ENCODE measurements at regions not wholly inside any gene's neighbourhood (a gene's known extent, or its start where the extent isn't known, plus 50 kb on each side); places are given as distances from the start of the nearest gene placed in this dataset.
"Not testable (repeated sequence)": the region's sequence is repeated elsewhere in the genome, so short reads cannot be mapped to it uniquely, and the experiment has no call there.

DNA sequence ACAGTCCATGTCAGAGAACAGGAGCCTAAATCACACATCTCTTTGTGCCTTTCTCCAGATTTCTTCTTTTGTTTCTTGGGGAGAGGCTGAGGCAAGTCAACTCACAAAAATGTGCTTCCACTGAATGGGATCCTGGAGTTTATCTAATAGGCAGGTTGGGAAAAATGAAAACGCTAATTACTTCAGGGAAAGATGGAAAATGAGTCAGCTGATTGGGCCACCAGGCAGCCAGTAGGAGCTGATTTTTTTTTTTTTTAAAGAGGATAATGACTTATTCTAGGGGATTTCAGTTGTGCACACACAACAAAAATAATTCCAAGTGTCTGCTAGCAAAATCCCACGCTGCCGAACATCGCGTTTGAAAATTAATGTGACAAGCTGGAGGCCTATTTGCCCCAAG is 412.8 kb upstream of the ZMIZ1 start:
- no peak for DNase-seq (ENCODE audit: low read depth in 2 of 2, low spot score in 1 of 2)

- no peak for DNase-seq (ENCODE audit: low read depth in 2 of 2, low spot score in 1 of 2)
Measured at GRCh38 chr10:78656417-78657162, 412.2 kb upstream of the ZMIZ1 start.

DNA sequence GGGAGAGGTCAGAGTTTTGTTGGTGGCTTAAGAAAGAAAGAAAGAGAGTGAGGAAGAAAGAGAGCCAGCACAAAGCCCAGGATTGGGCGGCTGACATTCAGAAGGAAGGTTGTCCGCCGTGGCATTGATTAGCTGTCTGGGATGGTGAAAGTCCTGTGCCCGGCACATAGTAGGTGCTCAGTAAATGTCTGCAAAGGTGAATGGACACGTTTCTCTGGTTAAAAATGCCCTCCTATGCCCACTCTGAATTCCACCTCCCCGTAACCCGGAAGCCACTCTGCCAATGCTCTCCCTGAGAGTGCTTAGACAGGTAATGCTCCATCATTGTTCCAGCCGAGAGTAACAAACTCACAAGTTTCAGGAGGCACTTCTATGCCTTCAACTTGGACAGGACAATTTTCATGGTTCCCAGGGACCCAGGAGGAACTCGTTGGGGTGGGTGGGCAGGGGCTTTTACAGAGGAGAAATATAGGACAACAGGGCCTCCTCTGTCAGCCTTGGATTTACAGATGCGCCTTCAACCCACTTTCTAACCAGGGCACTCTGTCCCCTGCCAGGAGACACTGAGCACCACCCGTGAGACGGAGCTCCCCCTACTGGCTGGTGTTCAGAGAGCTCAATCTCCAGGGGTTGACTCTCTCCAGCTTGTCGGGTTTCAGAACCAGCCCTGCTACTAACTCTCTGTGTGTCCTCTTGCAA is 411.5 kb upstream of the ZMIZ1 start:
- peak; percentile 20 to 21 for DNase-seq (ENCODE audit: low read depth in 2 of 2, low spot score in 1 of 2)

GRCh38 chr10:78657862-78658165 is 411.0 kb upstream of the ZMIZ1 start:
- DNase-seq (ENCODE audit: low read depth in 2 of 2, low spot score in 1 of 2): no peak

DNA sequence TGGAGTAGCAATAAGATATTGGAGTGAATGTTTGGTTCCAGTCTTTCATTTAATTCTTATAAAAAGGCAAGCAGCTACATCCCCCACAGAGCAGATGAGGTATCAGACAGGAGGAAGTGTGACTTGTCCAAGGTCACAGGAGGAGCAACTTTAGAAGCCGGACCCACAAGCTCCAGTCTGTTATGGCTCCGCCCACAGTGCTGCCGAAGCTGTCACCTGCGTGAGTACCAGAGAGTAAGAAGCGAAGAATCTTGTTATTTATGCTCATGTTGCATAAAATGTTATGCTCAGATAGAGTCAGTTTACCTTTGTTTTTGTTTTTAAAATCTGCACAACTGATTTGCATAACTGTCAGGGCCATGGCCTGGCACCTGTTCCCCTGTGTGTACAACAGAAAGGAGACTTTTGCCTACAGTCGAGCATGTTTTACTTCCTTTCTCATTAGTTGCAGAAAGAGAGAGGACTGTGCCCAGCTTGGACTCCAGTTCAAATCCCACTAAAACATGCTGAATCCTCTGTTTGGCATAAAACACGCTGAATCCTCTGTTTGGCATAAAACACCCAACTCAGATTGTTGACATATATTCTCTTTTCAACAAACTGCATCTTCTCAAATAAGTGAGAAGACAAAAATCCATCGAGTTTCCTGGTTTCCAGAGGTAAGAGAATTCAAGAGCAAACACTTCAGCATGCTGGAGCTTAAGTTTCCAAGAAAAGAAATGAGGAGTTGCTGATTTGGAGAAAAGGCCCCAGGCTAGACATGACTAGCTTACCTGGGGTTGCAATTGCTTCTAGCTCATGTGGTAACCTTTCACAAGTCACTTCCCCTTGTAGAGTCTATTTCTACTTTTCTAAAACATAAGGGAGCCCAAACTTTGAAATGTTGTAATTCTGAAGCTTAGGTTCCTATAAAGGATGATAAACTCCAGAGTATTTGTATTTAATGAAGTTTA is 409.8 kb upstream of the ZMIZ1 start:
- DNase-seq (ENCODE audit: low read depth in 2 of 2, low spot score in 1 of 2): no peak

GRCh38 chr10:78659598-78659967 is 409.2 kb upstream of the ZMIZ1 start:
- no peak for DNase-seq (ENCODE audit: low read depth in 2 of 2, low spot score in 1 of 2)

- DNase-seq (ENCODE audit: low read depth in 2 of 2, low spot score in 1 of 2): no peak
Measured at GRCh38 chr10:78660446-78661106, 408.2 kb upstream of the ZMIZ1 start.

DNA sequence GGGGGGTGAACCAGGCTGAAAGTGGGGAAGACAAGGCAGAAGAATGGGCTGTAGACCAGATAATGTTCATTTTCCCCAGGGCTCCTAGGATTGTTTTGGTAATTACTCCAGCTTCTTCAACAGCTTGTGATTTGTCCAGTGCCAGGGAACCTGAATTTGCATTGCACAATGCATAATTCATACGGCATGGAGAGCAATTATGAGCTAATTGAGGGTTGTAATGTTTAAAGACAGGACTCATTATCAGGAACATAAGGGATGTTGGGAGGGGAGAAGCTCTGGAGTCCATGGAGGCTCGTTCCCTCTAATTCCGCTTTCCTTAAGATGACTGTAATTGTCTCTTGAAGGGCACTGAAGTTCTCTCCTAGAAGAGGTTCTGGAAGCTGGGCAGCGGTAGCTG is 405.0 kb upstream of the ZMIZ1 start:
- no peak for DNase-seq (ENCODE audit: low read depth in 2 of 2, low spot score in 1 of 2)

- DNase-seq (ENCODE audit: low read depth in 2 of 2, low spot score in 1 of 2): no peak
Measured at GRCh38 chr10:78664929-78665553, 403.7 kb upstream of the ZMIZ1 start.

DNA sequence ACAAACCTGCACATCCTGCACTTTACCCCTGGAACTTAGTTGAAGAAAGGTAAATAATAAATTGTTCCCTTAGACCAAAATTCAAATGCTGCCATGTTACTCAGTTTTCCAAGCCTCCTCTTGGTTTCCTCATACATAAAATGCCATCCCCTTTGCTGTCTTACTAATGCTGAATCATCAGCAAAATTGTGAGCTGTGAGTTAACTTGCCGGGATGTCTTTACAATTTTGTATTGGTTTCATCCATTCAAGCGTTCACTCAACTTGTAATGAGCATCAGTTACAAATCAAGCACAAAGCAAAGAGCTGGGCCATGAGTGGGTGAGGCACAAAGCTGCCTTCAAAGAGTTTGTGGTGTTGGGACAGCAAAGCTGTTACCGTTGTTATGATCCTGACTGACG is 395.8 kb upstream of the ZMIZ1 start:
- DNase-seq (ENCODE audit: low read depth in 2 of 2, low spot score in 1 of 2): no peak

DNA sequence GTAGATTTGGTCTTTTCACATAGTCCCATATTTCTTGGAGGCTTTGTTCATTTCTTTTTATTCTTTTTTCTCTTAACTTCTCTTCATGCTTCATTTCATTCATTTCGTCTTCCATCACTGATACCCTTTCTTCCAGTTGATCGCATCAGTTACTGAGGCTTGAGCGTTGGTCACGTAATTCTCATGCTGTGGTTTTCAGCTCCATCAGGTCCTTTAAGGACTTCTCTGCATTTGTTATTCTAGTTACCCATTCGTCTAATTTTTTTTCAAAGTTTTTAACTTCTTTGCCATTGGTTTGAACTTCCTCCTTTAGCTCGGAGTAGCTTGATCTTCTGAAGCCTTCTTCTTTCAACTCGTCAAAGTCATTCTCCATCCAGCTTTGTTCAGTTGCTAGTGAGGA is 387.6 kb upstream of the ZMIZ1 start:
- DNase-seq (ENCODE audit: low read depth in 2 of 2, low spot score in 1 of 2): not testable (repeated sequence)

- DNase-seq (ENCODE audit: low read depth in 2 of 2, low spot score in 1 of 2): not testable (repeated sequence)
Measured at GRCh38 chr10:78681986-78682385, 386.8 kb upstream of the ZMIZ1 start.

DNA sequence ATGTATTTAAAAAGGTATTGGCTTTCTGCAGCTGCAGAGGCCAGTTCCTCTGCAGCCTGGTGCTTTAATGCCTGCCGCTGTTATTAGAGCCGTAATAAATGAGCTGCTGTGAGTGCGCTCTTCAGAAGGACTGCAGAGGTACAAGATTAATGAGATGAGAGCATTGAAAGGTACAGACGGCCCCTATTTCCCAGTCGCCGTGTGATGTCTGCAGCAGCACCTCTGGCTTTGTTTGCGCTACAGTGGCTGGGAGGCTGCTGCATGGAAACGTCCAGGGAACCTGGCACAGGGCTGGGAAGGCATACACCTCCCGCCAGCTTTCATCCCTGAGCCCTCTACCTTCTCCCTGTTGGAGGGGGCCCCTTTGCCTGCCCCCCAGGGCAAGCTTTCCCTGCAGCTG is 383.8 kb upstream of the ZMIZ1 start:
- no peak for DNase-seq (ENCODE audit: low read depth in 2 of 2, low spot score in 1 of 2)

GRCh38 chr10:78685466-78686103 is 383.2 kb upstream of the ZMIZ1 start:
- no peak for DNase-seq (ENCODE audit: low read depth in 2 of 2, low spot score in 1 of 2)

DNA sequence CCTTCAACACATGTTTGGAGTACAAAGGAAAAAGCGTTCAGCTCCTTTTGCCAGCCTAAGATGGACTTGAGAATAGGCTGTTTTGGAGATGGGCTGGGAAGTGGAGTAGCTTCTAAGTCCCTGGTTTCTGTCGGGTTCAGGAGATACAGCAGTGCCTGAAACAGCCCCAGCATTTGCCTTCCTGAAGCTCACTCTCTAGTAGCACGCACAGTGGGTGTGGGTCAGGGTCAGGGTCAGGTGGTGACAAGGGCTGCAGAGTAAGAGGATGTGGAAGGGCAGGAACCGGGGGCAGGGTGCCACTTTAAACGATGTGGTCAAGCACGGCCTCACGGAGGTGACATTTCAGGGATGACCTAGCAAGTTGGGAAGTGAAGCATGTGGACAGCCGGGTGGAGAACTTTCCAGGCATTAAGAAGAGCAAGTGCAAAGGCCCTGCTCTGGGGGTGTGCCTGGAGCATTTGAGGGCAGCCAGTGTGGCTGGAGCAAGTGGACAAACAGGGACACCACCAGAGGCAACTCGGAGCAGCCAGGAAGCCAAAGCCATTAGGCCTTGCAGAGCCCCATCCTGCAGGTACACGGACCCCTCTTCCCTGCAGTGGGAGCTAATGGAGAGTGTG is 382.2 kb upstream of the ZMIZ1 start:
- no peak for DNase-seq (ENCODE audit: low read depth in 2 of 2, low spot score in 1 of 2)

GRCh38 chr10:78687626-78688025 is 381.1 kb upstream of the ZMIZ1 start:
- DNase-seq (ENCODE audit: low read depth in 2 of 2, low spot score in 1 of 2): no peak

GRCh38 chr10:78688230-78688900 is 380.4 kb upstream of the ZMIZ1 start:
- DNase-seq (ENCODE audit: low read depth in 2 of 2, low spot score in 1 of 2): no peak

DNA sequence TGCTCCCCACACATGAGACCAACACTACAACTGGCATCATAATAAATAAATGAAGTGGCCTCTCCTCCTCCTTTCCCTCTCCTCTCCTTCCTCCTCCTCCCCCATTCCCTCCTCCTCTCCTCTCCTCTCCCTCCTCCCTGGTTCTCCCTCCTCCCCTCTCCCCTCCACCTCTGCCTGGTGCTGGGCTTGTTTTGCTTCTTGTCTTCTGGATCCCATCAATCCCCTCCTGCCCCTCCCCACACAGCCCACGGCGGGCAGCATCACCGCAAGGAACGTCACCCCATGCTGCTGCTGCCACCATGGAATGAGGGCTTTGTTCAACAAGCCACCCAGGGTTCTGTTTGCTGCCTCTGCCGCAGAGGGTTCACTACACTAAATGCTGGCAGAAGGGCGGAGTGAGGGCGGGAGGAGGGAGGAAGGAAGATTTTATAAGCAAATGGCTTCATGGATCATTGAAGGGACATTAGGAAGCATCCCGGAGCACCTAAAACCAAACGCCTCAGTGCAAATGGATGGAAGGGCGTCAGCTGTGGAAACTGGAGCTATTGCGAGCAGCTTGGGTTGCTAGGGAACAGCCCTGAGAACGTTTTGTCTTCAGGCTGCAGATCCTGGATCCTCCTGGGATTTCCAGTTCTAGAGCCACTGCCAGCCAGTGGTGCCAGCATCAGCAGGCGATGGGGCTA is 379.7 kb upstream of the ZMIZ1 start:
- DNase-seq (ENCODE audit: low read depth in 2 of 2, low spot score in 1 of 2): no peak

DNA sequence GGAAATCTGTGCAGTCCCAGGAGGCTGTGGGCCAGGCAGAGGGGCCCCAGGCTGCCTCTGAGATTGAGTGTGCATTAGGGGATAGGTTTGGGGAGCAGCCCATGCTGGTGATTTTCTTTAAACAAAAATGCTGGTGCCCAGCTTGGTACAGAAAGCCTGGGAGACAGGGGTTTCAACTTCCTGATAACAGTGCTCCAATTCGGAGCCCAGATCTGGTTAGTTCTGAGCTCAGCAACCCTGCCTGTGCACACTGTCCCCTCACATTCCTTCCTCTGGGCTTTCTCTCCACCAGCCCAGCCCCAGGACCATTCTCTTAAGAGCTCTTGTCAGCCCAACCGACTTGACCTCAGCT is 379.2 kb upstream of the ZMIZ1 start:
- no peak for DNase-seq (ENCODE audit: low read depth in 2 of 2, low spot score in 1 of 2)
